ENCODE measurements at regions not wholly inside any gene's neighbourhood (a gene's known extent, or its start where the extent isn't known, plus 50 kb on each side); places are given as distances from the start of the nearest gene placed in this dataset.
A peak's percentile ranks its signal among the peaks of the same experiment; 100 is the strongest.

- DNase-seq (ENCODE audit: low read depth), result no peak
These were observed 235.1 kb upstream of the CPEB2 start for GRCh38 chr4:14767142-14767541.

GRCh38 chr4:14768449-14768848 lies 233.8 kb upstream of the CPEB2 start:
- DNase-seq (ENCODE audit: low read depth), result no peak

GRCh38 chr4:14769993-14770392 lies 232.3 kb upstream of the CPEB2 start:
- DNase-seq (ENCODE audit: low read depth), result no peak

- DNase-seq (ENCODE audit: low read depth), result no peak
These were observed 231.2 kb upstream of the CPEB2 start for GRCh38 chr4:14771094-14771493.

- peak; percentile 5 for DNase-seq (ENCODE audit: low read depth)
These were observed 230.6 kb upstream of the CPEB2 start for GRCh38 chr4:14771504-14772175.

GRCh38 chr4:14772388-14772787 lies 229.9 kb upstream of the CPEB2 start:
- no peak for DNase-seq (ENCODE audit: low read depth)

GRCh38 chr4:14783011-14783877 lies 219.0 kb upstream of the CPEB2 start:
- DNase-seq (ENCODE audit: low read depth), result peak; percentile 98

GRCh38 chr4:14787221-14787620 lies 215.1 kb upstream of the CPEB2 start:
- DNase-seq (ENCODE audit: low read depth), result no peak

- DNase-seq (ENCODE audit: low read depth), result peak; percentile 33
These were observed 214.4 kb upstream of the CPEB2 start for GRCh38 chr4:14787894-14788293.

GRCh38 chr4:14790494-14790893 lies 211.8 kb upstream of the CPEB2 start:
- peak; percentile 64 for DNase-seq (ENCODE audit: low read depth)

- DNase-seq (ENCODE audit: low read depth), result peak; percentile 93
These were observed 209.5 kb upstream of the CPEB2 start for GRCh38 chr4:14792702-14793227.

- DNase-seq (ENCODE audit: low read depth), result no peak
These were observed 201.3 kb upstream of the CPEB2 start for GRCh38 chr4:14800977-14801376.

GRCh38 chr4:14802596-14802995 lies 199.7 kb upstream of the CPEB2 start:
- DNase-seq (ENCODE audit: low read depth), result no peak

- DNase-seq (ENCODE audit: low read depth), result no peak
These were observed 194.4 kb upstream of the CPEB2 start for GRCh38 chr4:14807856-14808255.

- no peak for DNase-seq (ENCODE audit: low read depth)
These were observed 193.1 kb upstream of the CPEB2 start for GRCh38 chr4:14809203-14809602.

GRCh38 chr4:14810121-14810520 lies 192.2 kb upstream of the CPEB2 start:
- DNase-seq (ENCODE audit: low read depth), result no peak

- DNase-seq (ENCODE audit: low read depth), result no peak
These were observed 191.7 kb upstream of the CPEB2 start for GRCh38 chr4:14810568-14810967.

- DNase-seq (ENCODE audit: low read depth), result peak; percentile 7
These were observed 190.2 kb upstream of the CPEB2 start for GRCh38 chr4:14812101-14812500.

- DNase-seq (ENCODE audit: low read depth), result no peak
These were observed 185.5 kb upstream of the CPEB2 start for GRCh38 chr4:14816623-14817261.

GRCh38 chr4:14824189-14824588 lies 178.1 kb upstream of the CPEB2 start:
- DNase-seq (ENCODE audit: low read depth), result no peak

GRCh38 chr4:14827111-14827510 lies 175.2 kb upstream of the CPEB2 start:
- DNase-seq (ENCODE audit: low read depth), result peak; percentile 40

- DNase-seq (ENCODE audit: low read depth), result no peak
These were observed 172.5 kb upstream of the CPEB2 start for GRCh38 chr4:14829795-14830194.

Measured in HT1080 (cell line).